K562 (cell line): ENCODE measurements at regions not wholly inside any gene's neighbourhood (a gene's known extent, or its start where the extent isn't known, plus 50 kb on each side); places are given as distances from the start of the nearest gene placed in this dataset.

Experiments used
- ATAC-seq: fragments of 200-7000 bp; cut with Tn5 transposase; 3 replicates; pipeline ENCODE4 v1.9.1; 2020; ENCODE audit warnings: moderate library complexity
- BruUV-seq: library from RNA; stranded (reverse); fragments of 400-500 nt; replicated peaks from 2 replicates; lab custom pipeline; 2021; lab: Mats Ljungman, UMichigan
- CTCF ChIA-PET: fragments of 300-600 bp; formaldehyde crosslinking; extraction: SDS; loops from one replicate; lab custom pipeline; 2021; ENCODE audit warnings: low intra/inter-chr PET ratio; lab: Yijun Ruan, JAX
- POLR2A ChIA-PET: fragments of 300-600, 350-650 bp; sonication (Branson Sonifier 250); formaldehyde crosslinking; extraction: SDS; loops from one replicate; lab custom pipeline; 2021; ENCODE audit warnings: antibody characterized with exemption, inconsistent platforms; lab: Yijun Ruan, JAX
- DNase-seq, 4 experiments: peaks; one replicate each; pipeline versions ENCODE4 v3.0.0 to v3.0.0-alpha.2; 2011 to 2018; ENCODE audit warnings: low spot score in 3 of 4, mixed read lengths in 3 of 4; ENCODE audit errors: extremely low read depth in 1 of 4
- FAIRE-seq: peaks from 2 replicates; lab custom pipeline; 2011; peaks lifted over from hg19 to GRCh38; lab: Jason Lieb, UNC
- H2AFZ ChIP-seq: 2 replicates; pipeline ENCODE4 v1.6.0; 2011; ENCODE audit warnings: low read depth, low read length, control low read depth, inconsistent platforms
- H3K27ac ChIP-seq: fragments of 200-600 bp; 3 replicates; pipeline ENCODE4 v1.8.0; 2011; ENCODE audit warnings: low read depth, mild to moderate bottlenecking, control low read depth, inconsistent platforms, low read length, moderate library complexity, mixed read lengths; ENCODE audit errors: extremely low read depth
- H3K27me3 ChIP-seq, 2 experiments: fragments of 300-600 bp in 1 of 2; 2 replicates in 1 of 2; 3 replicates in 1 of 2; pipeline versions ENCODE4 v1.6.0 to v1.8.0; 2011; ENCODE audit warnings: inconsistent platforms in 2 of 2, low read length in 2 of 2, mild to moderate bottlenecking in 1 of 2, mixed read lengths in 1 of 2, moderate library complexity in 1 of 2; ENCODE audit not compliant: control insufficient read depth in 2 of 2, insufficient read depth in 2 of 2
- H3K36me3 ChIP-seq: fragments of 300-600 bp; 3 replicates; pipeline ENCODE4 v1.8.0; 2011; ENCODE audit warnings: mild to moderate bottlenecking, low read length, inconsistent platforms; ENCODE audit not compliant: control insufficient read depth, insufficient read depth
- H3K4me1 ChIP-seq, 2 experiments: fragments of 200-600 bp in 1 of 2; replicated peaks in 1 of 2; 2 replicates in 1 of 2; 3 replicates in 1 of 2; pipeline versions ENCODE4 v1.5.1 to v1.8.0; 2011; ENCODE audit warnings: inconsistent platforms in 2 of 2, low read length in 2 of 2, mild to moderate bottlenecking in 1 of 2, mixed read lengths in 1 of 2, moderate library complexity in 1 of 2; ENCODE audit not compliant: control insufficient read depth in 2 of 2, insufficient read depth in 2 of 2
- H3K4me2 ChIP-seq: 2 replicates; pipeline ENCODE4 v1.6.1; 2011; ENCODE audit warnings: low read length, control low read depth, inconsistent platforms, mixed read lengths; ENCODE audit not compliant: insufficient read depth
- H3K4me3 ChIP-seq: fragments of 200-600 bp; sonication (generic), shearing (Covaris generic); 2 replicates; pipeline ENCODE4 v1.5.1; 2016; ENCODE audit warnings: control low read depth, inconsistent platforms
- H3K79me2 ChIP-seq: fragments of 200-600 bp; 3 replicates; pipeline ENCODE4 v1.8.0; 2011; ENCODE audit warnings: low read length, inconsistent platforms; ENCODE audit not compliant: control insufficient read depth, insufficient read depth
- H3K9ac ChIP-seq, 2 experiments: 2 replicates each; pipeline versions ENCODE4 v1.6.0 to v1.6.1; 2011; ENCODE audit warnings: low read depth in 2 of 2, low read length in 2 of 2, control low read depth in 1 of 2, inconsistent platforms in 1 of 2, mild to moderate bottlenecking in 1 of 2, mixed read lengths in 1 of 2; ENCODE audit not compliant: insufficient read depth in 1 of 2
- H3K9me1 ChIP-seq: one replicate; pipeline ENCODE4 v1.6.0; 2011; ENCODE audit warnings: inconsistent platforms, mild to moderate bottlenecking, low read length, moderate library complexity; ENCODE audit not compliant: control insufficient read depth, insufficient read depth
- H3K9me3 ChIP-seq: replicated peaks from 2 replicates; pipeline ENCODE4 v1.5.1; 2011; ENCODE audit warnings: low read depth, low read length, inconsistent platforms; ENCODE audit not compliant: control insufficient read depth, insufficient read depth
- H4K20me1 ChIP-seq: replicated peaks from 2 replicates; pipeline ENCODE4 v1.6.1; 2011; ENCODE audit warnings: low read length, inconsistent platforms, mixed read lengths; ENCODE audit not compliant: control insufficient read depth, insufficient read depth
- KDM4B ChIP-seq, 2 experiments: fragments of 450-650 bp in 1 of 2; sonication (generic) in 1 of 2; IDR thresholded peaks; 2 replicates each; pipeline ENCODE4 v1.6.1; 2016 to 2017; ENCODE audit warnings: borderline replicate concordance in 2 of 2, antibody characterized with exemption in 1 of 2, low read depth in 1 of 2, mild to moderate bottlenecking in 1 of 2
- NFATC3 ChIP-seq: fragments of 450-650 bp; IDR thresholded peaks from 2 replicates; pipeline ENCODE4 v1.6.1; 2017; ENCODE audit warnings: mild to moderate bottlenecking
- RAD21 ChIP-seq, 2 experiments: fragments of 250-450 bp in 1 of 2; fragments of 450-650 bp in 1 of 2; sonication (Bioruptor Pico) in 1 of 2; formaldehyde crosslinking in 1 of 2; IDR thresholded peaks in 1 of 2; conservative IDR thresholded peaks in 1 of 2; 2 replicates each; pipeline versions ENCODE4 v1.4.0 to v1.8.0; 2020 to 2022; ENCODE audit warnings: mild to moderate bottlenecking in 2 of 2, moderate library complexity in 1 of 2
- SMAD1 ChIP-seq: fragments of 150-350 bp; IDR thresholded peaks from 2 replicates; pipeline ENCODE4 v1.6.1; 2014; ENCODE audit warnings: low read length, low read depth; ENCODE audit not compliant: partially characterized antibody
- XRCC5 ChIP-seq: fragments of 200-400 bp; formaldehyde crosslinking; IDR thresholded peaks from 2 replicates; pipeline ENCODE4 v1.6.1; 2017; ENCODE audit warnings: low read depth, mild to moderate bottlenecking, low read length
- ZNF445 ChIP-seq: fragments of 250-450 bp; sonication (Bioruptor Pico); IDR thresholded peaks from 2 replicates; pipeline ENCODE4 v1.4.0; 2020; ENCODE audit warnings: low read depth, mild to moderate bottlenecking, moderate library complexity
- WGBS: fragments of 100-300 bp; shearing (Covaris generic); methylation state at CpG from one replicate; pipeline ENCODE4 v1.1.6; 2016; ENCODE audit warnings: low coverage, mixed read lengths; ENCODE audit not compliant: insufficient coverage; ENCODE audit errors: missing lambda C conversion rate; 5-methylcytosine and 5-hydroxymethylcytosine counted together
- in situ Hi-C: fragments of 300-500 bp; cut with MboI; formaldehyde crosslinking; loops from 4 replicates; pipeline ENCODE4 v1.15.0; 2018; ENCODE audit warnings: inconsistent platforms, mixed read lengths
- intact Hi-C: fragments of 100-400 bp; cut with micrococcal nuclease; formaldehyde crosslinking; loops from 2 replicates; pipeline ENCODE4 v1.14.2; 2022
- TF ChIP-seq, protein P1 (sequence below): sonication (generic); formaldehyde crosslinking; IDR thresholded peaks from 2 replicates; pipeline ENCODE4 v1.8.1; 2023; ENCODE audit warnings: mild to moderate bottlenecking, missing genetic modification reagents
- TF ChIP-seq, protein P2 (sequence below): fragments of 250-450 bp; sonication (Bioruptor Pico); IDR thresholded peaks from 2 replicates; pipeline ENCODE4 v1.4.0; 2020; ENCODE audit warnings: borderline replicate concordance
- TF ChIP-seq, protein P3 (sequence below): sonication (generic); formaldehyde crosslinking; IDR thresholded peaks from 2 replicates; pipeline ENCODE4 v1.8.1; 2023; ENCODE audit warnings: mild to moderate bottlenecking, missing genetic modification reagents, moderate library complexity

DNA sequence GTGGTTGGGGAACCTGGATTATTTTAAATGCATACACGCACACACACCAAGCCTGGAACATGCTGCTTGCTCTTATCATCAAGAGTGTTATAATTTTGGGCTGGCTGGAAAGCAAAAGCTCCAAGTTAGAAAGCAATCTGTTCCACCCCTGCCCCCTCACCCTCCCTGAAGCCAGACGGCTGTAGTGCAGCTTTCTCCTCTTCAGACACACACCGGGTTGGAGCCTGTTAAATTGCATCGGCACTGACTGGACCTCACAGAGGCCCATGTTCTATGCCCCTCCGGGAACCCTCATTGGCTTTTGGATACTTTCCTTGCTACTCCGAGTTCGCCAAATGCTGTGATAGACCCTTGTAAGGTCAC lies 90.6 kb upstream of the KCNJ15 start:
- POLR2A ChIA-PET, result interaction anchor here (0.6 to 1.5 kb wide), 2 partner anchors 14 to 51 kb away, joined by 3 to 9 read pairs; no protein-coding TSS in a partner anchor
- CTCF ChIA-PET, result no interaction called here
- Histone ChIP-seq H3K27ac (no peak overlapping the region), H3K9me3 (no peaks in the 10 kb centered on the region), H3K4me3 (no peak overlapping the region), H2AFZ (no peak overlapping the region), H3K4me2 (no peak overlapping the region), H3K9ac (no peak overlapping the region), H4K20me1 (no peaks in the 10 kb centered on the region), H3K79me2 (no peaks in the 10 kb centered on the region), H3K9me1 (no peaks in the 10 kb centered on the region)
- 22% methylated on average over 7 of the region's 7 CpGs for WGBS
- no TSS peak for BruUV-seq
- FAIRE-seq (no peak), ATAC-seq (no peak), DNase-seq (no peak)
- in situ Hi-C loops, result loop anchor here (25.0 kb wide), 1 partner anchor 454 kb away; no protein-coding TSS in a partner anchor
- TF ChIP-seq ZNF445 (no peak), KDM4B (IDR thresholded peaks at IDR 0.05; ENCODE audit: borderline replicate concordance in 2 of 2, low read depth in 1 of 2) (no peak), SMAD1 (no peak), NFATC3 (no peak), XRCC5 (no peak), RAD21 (CRISPR knock-in tag; conservative IDR thresholded peaks at IDR 0.05 in 1 of 2, IDR thresholded peaks at IDR 0.05 in 1 of 2) (no peak)
- TF ChIP-seq, protein P1, sequence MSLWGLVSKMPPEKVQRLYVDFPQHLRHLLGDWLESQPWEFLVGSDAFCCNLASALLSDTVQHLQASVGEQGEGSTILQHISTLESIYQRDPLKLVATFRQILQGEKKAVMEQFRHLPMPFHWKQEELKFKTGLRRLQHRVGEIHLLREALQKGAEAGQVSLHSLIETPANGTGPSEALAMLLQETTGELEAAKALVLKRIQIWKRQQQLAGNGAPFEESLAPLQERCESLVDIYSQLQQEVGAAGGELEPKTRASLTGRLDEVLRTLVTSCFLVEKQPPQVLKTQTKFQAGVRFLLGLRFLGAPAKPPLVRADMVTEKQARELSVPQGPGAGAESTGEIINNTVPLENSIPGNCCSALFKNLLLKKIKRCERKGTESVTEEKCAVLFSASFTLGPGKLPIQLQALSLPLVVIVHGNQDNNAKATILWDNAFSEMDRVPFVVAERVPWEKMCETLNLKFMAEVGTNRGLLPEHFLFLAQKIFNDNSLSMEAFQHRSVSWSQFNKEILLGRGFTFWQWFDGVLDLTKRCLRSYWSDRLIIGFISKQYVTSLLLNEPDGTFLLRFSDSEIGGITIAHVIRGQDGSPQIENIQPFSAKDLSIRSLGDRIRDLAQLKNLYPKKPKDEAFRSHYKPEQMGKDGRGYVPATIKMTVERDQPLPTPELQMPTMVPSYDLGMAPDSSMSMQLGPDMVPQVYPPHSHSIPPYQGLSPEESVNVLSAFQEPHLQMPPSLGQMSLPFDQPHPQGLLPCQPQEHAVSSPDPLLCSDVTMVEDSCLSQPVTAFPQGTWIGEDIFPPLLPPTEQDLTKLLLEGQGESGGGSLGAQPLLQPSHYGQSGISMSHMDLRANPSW (CRISPR knock-in tag), result no peak
- TF ChIP-seq, protein P2, sequence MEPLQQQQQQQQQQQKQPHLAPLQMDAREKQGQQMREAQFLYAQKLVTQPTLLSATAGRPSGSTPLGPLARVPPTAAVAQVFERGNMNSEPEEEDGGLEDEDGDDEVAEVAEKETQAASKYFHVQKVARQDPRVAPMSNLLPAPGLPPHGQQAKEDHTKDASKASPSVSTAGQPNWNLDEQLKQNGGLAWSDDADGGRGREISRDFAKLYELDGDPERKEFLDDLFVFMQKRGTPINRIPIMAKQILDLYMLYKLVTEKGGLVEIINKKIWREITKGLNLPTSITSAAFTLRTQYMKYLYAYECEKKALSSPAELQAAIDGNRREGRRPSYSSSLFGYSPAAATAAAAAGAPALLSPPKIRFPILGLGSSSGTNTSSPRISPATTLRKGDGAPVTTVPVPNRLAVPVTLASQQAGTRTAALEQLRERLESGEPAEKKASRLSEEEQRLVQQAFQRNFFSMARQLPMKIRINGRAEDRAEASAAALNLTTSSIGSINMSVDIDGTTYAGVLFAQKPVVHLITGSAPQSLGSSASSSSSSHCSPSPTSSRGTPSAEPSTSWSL, result no peak
- TF ChIP-seq, protein P3, sequence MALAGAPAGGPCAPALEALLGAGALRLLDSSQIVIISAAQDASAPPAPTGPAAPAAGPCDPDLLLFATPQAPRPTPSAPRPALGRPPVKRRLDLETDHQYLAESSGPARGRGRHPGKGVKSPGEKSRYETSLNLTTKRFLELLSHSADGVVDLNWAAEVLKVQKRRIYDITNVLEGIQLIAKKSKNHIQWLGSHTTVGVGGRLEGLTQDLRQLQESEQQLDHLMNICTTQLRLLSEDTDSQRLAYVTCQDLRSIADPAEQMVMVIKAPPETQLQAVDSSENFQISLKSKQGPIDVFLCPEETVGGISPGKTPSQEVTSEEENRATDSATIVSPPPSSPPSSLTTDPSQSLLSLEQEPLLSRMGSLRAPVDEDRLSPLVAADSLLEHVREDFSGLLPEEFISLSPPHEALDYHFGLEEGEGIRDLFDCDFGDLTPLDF (CRISPR knock-in tag), result no peak
- TF ChIP-seq, all 486 proteins: peak for 0
- no peaks in the 10 kb centered on the region for H3K4me1 ChIP-seq
- intact Hi-C loops, result no loop called here
- 0 out of 5 replicates have a peak, but pooled peaks cover 0 to 3% of the 10 kb centered on the region in 2 experiments for H3K27me3 ChIP-seq
- no peaks in the 10 kb centered on the region; the same call in 2 of the 3 replicates for H3K36me3 ChIP-seq
